Astrocyte of the cerebellum (primary cell): ENCODE measurements at regions not wholly inside any gene's neighbourhood (a gene's known extent, or its start where the extent isn't known, plus 50 kb on each side); places are given as distances from the start of the nearest gene placed in this dataset.

Experiments used
- DNase-seq: peaks from one replicate; pipeline ENCODE4 v3.0.0-alpha.2; 2011; ENCODE audit warnings: low read depth
- H3K4me3 ChIP-seq: 2 replicates; pipeline ENCODE4 v1.5.1; 2011; ENCODE audit warnings: mild to moderate bottlenecking, low read depth, low read length, moderate library complexity
- CTCF ChIP-seq: IDR thresholded peaks from 2 replicates; pipeline ENCODE4 v1.5.1; 2012; ENCODE audit warnings: low read length, low read depth, moderate library complexity, mild to moderate bottlenecking; ENCODE audit errors: missing control alignments
- in situ Hi-C: cut with HindIII; loops from 2 replicates; pipeline ENCODE4 v1.10.0; 2017; ENCODE audit warnings: low sequenced_read_pairs

DNA sequence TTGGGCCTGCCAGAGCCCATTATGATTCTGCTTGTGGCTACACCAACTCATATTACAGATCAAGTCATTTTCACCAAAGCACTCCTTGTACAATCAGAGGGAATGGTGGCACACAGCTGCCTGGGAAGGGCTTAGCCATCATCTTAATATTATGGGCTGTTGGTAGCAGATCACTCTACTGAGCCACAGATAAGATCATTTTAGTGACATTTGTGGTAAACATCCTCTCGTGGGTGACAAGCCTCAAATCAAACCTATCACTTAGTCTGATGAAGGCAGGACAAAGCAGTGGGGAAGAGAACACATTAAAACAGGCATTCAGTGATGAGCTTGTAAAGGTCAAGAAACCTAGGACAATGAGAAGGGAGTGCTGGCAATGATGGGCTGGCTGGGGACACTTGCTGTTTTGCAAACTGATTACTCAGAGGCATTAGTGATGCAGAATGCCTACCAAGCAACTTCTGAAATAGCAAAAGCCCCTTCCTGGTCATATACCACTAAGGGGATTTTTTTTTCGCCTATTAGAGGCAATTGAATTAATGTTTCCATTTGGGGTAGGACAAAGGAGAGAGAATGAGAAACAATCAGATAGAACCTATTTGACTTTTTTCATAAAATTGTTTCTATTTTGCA, 137.5 kb upstream of the WDR11 start:
- DNase-seq = no peak
- in situ Hi-C loops = no loop called here
- H3K4me3 ChIP-seq = no peak overlapping the region
- TF ChIP-seq CTCF = no peak

- in situ Hi-C loops = no loop called here
- no peak for DNase-seq
- TF ChIP-seq CTCF = no peak
- no peak overlapping the region for H3K4me3 ChIP-seq
Observed at GRCh38 chr10:120715171-120715570, 136.0 kb upstream of the WDR11 start.

GRCh38 chr10:120719333-120719732, 131.8 kb upstream of the WDR11 start:
- no peak overlapping the region for H3K4me3 ChIP-seq
- in situ Hi-C loops = no loop called here
- no peak for DNase-seq
- TF ChIP-seq CTCF = no peak

GRCh38 chr10:120727001-120727400, 124.2 kb upstream of the WDR11 start:
- no peak overlapping the region for H3K4me3 ChIP-seq
- no peak for TF ChIP-seq CTCF
- DNase-seq = no peak
- in situ Hi-C loops = no loop called here

DNA sequence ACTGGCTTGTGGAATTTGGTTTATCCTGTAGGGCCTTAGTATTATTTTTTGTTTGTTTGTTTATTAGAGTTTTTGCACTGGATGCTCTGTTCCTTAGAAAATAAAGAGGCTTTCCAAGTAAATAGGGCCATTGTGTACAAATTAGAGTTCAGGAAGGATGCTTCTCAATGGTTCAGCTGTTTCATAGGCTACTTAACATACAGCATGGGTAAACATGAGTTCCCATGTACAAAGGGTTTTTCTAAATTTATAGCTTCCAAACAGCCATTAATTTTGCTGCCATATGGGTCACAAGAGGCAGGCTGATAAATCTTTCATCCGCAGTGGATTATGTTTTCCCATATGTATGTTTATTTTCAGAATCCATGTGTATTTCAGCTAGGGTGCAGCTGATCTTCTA, 121.6 kb upstream of the WDR11 start:
- in situ Hi-C loops = no loop called here
- no peak overlapping the region for H3K4me3 ChIP-seq
- TF ChIP-seq CTCF = no peak
- no peak for DNase-seq

GRCh38 chr10:120732067-120732466, 119.1 kb upstream of the WDR11 start:
- no peak for TF ChIP-seq CTCF
- in situ Hi-C loops = no loop called here
- DNase-seq = no peak
- H3K4me3 ChIP-seq = no peak overlapping the region
